ENCODE measurements at regions not wholly inside any gene's neighbourhood (a gene's known extent, or its start where the extent isn't known, plus 50 kb on each side); places are given as distances from the start of the nearest gene placed in this dataset.

DNA sequence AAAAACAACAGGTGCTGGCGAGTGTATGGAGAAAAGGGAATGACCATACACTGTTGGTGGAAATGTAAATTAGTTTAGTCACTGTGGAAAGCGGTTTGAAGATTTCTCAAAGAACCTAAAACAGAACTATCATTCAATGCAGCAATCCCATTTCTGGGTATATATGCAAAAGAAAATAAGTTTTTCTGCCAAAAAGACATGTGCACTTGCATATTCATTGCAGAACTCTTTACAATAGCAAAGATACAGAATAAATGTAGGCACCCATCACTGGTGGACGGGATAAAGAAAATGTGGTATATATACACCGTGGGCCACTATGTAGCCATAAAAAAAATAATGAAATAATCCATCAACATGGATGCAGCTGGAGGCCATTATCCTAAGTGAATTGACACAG is 105.1 kb upstream of the FSTL5 start:
- no peak for ATAC-seq
- Histone ChIP-seq H3K4me1 (ENCODE audit: control insufficient read depth, insufficient read depth, low read length) (no peaks in the 10 kb centered on the region), H3K4me3 (no peak overlapping the region), H3K27ac (ENCODE audit: control insufficient read depth, insufficient read depth) (no peak overlapping the region), H3K9ac (ENCODE audit: control insufficient read depth, insufficient read depth, low read length) (no peak overlapping the region), H3K27me3 (replicated peaks in 1 of 2; ENCODE audit: control insufficient read depth in 2 of 2, insufficient read depth in 2 of 2, low read length in 1 of 2) (no peaks in the 10 kb centered on the region), H3K36me3 (ENCODE audit: control insufficient read depth in 2 of 2, insufficient read depth in 2 of 2, low read length in 1 of 2) (no peaks in the 10 kb centered on the region), H2AFZ (ENCODE audit: control insufficient read depth, low read depth, low read length) (no peak overlapping the region), H4K20me1 (ENCODE audit: control insufficient read depth, insufficient read depth) (no peaks in the 10 kb centered on the region), H3K79me2 (ENCODE audit: control insufficient read depth, insufficient read depth, low read length) (no peaks in the 10 kb centered on the region), H3K9me3 (replicated peaks; ENCODE audit: control insufficient read depth, insufficient read depth, low read length) (no peaks in the 10 kb centered on the region), H3K4me2 (ENCODE audit: control insufficient read depth, insufficient read depth) (no peak overlapping the region)
- in situ Hi-C loops (cut with MboI), result no loop called here
- intact Hi-C loops (cut with micrococcal nuclease; ENCODE audit: unreplicated experiment), result no loop called here
- ChIA-PET POLR2A (no interaction called here), CTCF (no interaction called here), RAD21 (ENCODE audit: unreplicated experiment) (no interaction called here), SMC1A (ENCODE audit: uncharacterized antibody, unreplicated experiment) (no interaction called here)
- FAIRE-seq, result no peak
- BruUV-seq (replicated peaks), result no TSS peak
- DNase-seq (ENCODE audit: low read depth, low spot score), result no peak
- WGBS (ENCODE audit: insufficient coverage, insufficient replicate concordance, low lambda C conversion rate, missing lambda C conversion rate), result 0% methylated on average over 4 of the region's 4 CpGs
- TF ChIP-seq CBX5 (IDR thresholded peaks at IDR 0.05; ENCODE audit: low read depth) (no peak), NR2C2 (IDR thresholded peaks at IDR 0.05; ENCODE audit: borderline replicate concordance, control insufficient read depth, insufficient read length, low read depth) (no peak), GABPA (IDR thresholded peaks at IDR 0.05; ENCODE audit: low read depth) (no peak), TCF3 (IDR thresholded peaks at IDR 0.05; ENCODE audit: borderline replicate concordance, insufficient read depth, low read depth, low read length) (no peak), SIN3A (IDR thresholded peaks at IDR 0.05; ENCODE audit: low read depth, low read length) (no peak), TBL1XR1 (IDR thresholded peaks at IDR 0.05; ENCODE audit: low read depth, low read length) (no peak), CEBPB (IDR thresholded peaks at IDR 0.05; ENCODE audit: borderline replicate concordance in 1 of 2, low read depth in 2 of 2, low read length in 2 of 2) (no peak), BMI1 (IDR thresholded peaks at IDR 0.05; ENCODE audit: borderline replicate concordance) (no peak), FOXK2 (IDR thresholded peaks at IDR 0.05) (no peak), SREBF1 (IDR thresholded peaks at IDR 0.05; ENCODE audit: low read length) (no peak), SRF (IDR thresholded peaks at IDR 0.05; ENCODE audit: low read depth in 2 of 2, low read length in 2 of 2) (no peak)
- TF ChIP-seq, protein P1, sequence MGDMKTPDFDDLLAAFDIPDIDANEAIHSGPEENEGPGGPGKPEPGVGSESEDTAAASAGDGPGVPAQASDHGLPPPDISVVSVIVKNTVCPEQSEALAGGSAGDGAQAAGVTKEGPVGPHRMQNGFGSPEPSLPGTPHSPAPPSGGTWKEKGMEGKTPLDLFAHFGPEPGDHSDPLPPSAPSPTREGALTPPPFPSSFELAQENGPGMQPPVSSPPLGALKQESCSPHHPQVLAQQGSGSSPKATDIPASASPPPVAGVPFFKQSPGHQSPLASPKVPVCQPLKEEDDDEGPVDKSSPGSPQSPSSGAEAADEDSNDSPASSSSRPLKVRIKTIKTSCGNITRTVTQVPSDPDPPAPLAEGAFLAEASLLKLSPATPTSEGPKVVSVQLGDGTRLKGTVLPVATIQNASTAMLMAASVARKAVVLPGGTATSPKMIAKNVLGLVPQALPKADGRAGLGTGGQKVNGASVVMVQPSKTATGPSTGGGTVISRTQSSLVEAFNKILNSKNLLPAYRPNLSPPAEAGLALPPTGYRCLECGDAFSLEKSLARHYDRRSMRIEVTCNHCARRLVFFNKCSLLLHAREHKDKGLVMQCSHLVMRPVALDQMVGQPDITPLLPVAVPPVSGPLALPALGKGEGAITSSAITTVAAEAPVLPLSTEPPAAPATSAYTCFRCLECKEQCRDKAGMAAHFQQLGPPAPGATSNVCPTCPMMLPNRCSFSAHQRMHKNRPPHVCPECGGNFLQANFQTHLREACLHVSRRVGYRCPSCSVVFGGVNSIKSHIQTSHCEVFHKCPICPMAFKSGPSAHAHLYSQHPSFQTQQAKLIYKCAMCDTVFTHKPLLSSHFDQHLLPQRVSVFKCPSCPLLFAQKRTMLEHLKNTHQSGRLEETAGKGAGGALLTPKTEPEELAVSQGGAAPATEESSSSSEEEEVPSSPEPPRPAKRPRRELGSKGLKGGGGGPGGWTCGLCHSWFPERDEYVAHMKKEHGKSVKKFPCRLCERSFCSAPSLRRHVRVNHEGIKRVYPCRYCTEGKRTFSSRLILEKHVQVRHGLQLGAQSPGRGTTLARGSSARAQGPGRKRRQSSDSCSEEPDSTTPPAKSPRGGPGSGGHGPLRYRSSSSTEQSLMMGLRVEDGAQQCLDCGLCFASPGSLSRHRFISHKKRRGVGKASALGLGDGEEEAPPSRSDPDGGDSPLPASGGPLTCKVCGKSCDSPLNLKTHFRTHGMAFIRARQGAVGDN (IDR thresholded peaks at IDR 0.05), result no peak
- TF ChIP-seq, protein P2, sequence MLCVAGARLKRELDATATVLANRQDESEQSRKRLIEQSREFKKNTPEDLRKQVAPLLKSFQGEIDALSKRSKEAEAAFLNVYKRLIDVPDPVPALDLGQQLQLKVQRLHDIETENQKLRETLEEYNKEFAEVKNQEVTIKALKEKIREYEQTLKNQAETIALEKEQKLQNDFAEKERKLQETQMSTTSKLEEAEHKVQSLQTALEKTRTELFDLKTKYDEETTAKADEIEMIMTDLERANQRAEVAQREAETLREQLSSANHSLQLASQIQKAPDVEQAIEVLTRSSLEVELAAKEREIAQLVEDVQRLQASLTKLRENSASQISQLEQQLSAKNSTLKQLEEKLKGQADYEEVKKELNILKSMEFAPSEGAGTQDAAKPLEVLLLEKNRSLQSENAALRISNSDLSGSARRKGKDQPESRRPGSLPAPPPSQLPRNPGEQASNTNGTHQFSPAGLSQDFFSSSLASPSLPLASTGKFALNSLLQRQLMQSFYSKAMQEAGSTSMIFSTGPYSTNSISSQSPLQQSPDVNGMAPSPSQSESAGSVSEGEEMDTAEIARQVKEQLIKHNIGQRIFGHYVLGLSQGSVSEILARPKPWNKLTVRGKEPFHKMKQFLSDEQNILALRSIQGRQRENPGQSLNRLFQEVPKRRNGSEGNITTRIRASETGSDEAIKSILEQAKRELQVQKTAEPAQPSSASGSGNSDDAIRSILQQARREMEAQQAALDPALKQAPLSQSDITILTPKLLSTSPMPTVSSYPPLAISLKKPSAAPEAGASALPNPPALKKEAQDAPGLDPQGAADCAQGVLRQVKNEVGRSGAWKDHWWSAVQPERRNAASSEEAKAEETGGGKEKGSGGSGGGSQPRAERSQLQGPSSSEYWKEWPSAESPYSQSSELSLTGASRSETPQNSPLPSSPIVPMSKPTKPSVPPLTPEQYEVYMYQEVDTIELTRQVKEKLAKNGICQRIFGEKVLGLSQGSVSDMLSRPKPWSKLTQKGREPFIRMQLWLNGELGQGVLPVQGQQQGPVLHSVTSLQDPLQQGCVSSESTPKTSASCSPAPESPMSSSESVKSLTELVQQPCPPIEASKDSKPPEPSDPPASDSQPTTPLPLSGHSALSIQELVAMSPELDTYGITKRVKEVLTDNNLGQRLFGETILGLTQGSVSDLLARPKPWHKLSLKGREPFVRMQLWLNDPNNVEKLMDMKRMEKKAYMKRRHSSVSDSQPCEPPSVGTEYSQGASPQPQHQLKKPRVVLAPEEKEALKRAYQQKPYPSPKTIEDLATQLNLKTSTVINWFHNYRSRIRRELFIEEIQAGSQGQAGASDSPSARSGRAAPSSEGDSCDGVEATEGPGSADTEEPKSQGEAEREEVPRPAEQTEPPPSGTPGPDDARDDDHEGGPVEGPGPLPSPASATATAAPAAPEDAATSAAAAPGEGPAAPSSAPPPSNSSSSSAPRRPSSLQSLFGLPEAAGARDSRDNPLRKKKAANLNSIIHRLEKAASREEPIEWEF (IDR thresholded peaks at IDR 0.05; ENCODE audit: insufficient replicate concordance, low read depth, low read length), result no peak
- TF ChIP-seq, protein P3, sequence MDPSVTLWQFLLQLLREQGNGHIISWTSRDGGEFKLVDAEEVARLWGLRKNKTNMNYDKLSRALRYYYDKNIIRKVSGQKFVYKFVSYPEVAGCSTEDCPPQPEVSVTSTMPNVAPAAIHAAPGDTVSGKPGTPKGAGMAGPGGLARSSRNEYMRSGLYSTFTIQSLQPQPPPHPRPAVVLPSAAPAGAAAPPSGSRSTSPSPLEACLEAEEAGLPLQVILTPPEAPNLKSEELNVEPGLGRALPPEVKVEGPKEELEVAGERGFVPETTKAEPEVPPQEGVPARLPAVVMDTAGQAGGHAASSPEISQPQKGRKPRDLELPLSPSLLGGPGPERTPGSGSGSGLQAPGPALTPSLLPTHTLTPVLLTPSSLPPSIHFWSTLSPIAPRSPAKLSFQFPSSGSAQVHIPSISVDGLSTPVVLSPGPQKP (IDR thresholded peaks at IDR 0.05; ENCODE audit: low read depth, low read length), result no peak
- TF ChIP-seq, protein P4, sequence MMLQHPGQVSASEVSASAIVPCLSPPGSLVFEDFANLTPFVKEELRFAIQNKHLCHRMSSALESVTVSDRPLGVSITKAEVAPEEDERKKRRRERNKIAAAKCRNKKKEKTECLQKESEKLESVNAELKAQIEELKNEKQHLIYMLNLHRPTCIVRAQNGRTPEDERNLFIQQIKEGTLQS (IDR thresholded peaks at IDR 0.05; ENCODE audit: borderline replicate concordance, extremely low read depth, low read depth, low read length), result no peak

Data from GM12878 (cell line).